GM19372 (cell line): ENCODE measurements at regions not wholly inside any gene's neighbourhood (a gene's known extent, or its start where the extent isn't known, plus 50 kb on each side); places are given as distances from the start of the nearest gene placed in this dataset.

Source experiments
- ATAC-seq: cut with Tn5 transposase; IDR thresholded peaks from one replicate; pipeline ENCODE4 v1.9.1; 2021; ENCODE audit warnings: mild to moderate bottlenecking, low read depth, moderate library complexity; ENCODE audit not compliant: unreplicated experiment

GRCh38 chr2:168371273-168372019 is 84.6 kb upstream of the CERS6 start:
- ATAC-seq = peak; percentile 88

GRCh38 chr2:168373468-168373867 is 82.6 kb upstream of the CERS6 start:
- ATAC-seq = no peak

DNA sequence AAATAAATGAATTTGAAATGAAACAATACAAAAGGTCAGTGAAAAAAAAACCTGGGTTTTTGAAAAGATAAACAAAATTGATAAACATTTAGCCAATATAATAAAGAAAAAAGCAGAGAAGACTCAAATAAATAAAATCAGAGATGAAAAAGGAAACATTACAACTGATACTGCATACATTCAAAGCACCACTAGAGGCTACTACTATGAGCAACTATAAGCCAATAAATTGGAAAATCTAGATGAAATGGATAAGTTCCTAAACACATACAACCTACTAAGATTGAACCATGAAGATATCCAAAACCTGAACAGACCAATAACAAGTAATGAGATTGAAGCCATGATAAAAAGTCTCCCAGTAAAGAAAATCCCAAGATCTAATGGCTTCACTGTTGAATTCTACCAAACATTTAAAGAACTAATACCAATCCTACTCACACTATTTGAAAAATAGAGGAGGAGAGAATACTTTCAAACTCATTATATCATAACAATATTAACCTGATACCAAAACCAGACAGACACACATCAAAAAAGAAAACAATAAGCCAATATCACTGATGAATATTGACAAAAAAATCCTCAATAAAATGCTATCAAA is 80.8 kb upstream of the CERS6 start:
- no peak for ATAC-seq

DNA sequence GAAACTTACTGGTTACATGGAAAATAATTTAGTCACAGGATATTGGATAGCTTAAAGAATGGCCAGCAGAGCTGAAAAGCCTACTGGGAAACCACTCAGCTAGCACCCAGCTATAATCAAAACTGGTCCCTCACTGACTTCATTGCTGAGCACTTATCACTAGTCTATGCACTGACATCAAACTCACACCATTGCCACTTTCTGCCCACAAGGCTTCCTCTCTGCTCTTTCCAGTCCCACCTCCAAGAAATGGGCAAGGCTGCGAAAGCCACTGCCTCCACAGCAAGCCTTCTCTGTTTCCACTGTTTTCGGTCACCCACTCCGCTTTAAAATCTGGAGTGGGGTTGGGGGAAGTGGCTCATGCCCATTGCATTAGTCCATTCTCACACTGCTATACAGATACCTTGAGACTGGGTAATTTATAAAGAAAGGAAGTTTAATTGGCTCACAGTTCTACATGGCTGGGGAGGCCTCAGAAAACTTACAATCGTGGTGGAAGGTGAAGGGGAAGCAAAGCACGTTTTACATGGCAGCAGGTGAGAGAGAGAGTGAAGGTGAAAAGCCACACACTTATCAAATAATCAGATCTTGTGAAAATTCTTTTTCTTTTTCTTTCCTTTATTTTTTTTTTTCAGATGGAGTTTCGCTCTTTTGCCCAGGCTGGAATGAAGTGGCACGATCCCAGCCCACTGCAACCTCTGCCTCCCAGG is 77.0 kb upstream of the CERS6 start:
- ATAC-seq = no peak

GRCh38 chr2:168380500-168380899 is 75.6 kb upstream of the CERS6 start:
- ATAC-seq = no peak

GRCh38 chr2:168392024-168392423 is 64.0 kb upstream of the CERS6 start:
- ATAC-seq = no peak

GRCh38 chr2:168392797-168393196 is 63.3 kb upstream of the CERS6 start:
- ATAC-seq = no peak

DNA sequence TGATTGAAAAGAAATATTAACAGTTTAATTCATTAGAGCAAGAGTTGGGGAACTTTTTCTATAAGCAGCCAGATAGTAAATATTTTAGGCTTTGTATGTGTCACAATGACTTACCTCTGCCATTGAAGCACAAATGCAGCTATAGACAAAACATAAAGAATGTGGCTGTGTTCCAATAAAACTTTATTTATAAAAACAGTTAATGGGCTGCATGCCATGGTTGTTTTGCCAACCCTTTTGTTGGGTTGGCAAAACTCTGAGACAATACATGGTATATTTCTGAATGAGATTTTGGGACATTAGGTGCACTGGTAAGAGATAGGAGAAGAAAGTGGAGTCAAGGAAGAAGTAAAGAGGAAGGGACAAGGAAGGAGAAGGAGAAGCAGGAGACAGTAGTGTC is 61.8 kb upstream of the CERS6 start:
- ATAC-seq = no peak

DNA sequence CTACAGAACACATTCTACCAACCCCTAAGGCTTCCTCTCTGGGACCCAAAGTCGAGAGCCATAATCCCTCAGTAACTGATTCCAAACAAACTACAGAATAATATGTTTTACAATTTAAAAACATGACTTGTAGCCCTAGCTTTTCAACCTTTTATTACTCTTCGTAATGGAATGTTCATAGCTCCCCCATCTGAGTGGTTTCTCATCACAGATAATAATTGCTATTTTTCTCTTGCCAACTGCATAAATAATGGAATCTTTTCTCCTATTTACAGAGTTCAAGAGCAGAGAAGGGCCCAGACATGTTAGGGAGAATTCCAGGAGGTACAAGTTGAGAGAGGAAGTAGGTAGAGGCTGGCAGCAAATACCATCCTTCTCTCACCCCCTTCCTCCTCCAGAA is 59.9 kb upstream of the CERS6 start:
- ATAC-seq = no peak

DNA sequence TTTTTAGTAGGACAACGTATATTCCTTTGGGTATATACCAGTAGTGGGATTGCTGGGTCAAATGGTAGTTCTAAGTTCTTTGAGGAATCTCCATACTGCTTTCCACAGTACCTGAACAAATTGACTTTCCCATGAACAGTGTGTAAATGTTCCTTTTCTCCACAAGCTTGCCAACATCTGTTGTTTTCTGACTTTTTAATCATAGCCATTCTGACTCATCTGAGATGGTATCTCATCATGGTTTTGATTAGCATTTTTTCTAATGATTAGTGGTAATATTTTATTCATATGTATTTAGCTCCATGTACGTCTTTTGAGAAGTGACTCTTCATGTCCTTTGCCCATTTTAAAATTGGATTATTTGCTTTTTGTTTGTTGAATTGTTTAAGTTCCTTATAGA is 58.4 kb upstream of the CERS6 start:
- no peak for ATAC-seq

DNA sequence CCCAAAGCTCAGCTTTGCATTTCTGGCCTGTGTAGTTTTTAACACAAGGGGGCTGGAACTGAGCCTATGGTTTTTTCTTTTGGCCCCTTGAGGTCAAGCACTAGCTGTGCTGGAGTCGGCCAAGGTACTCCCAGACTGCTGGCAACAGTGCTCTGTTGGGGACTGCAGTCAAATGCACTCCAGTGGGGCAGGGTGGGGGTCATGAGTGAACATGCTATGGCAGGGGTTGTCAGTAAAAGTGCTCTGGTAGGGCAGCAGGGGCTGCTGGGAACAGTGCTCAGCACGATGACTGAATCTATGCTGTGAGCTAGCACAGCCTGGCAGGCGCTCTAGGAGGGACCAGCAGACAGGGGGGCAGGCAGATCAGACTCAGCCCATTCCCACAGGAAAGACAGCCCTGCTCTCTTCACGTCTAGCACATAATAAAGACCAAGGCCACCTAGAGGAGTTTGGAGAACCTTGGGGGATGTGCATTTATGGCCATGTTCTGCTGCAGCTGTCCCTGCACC is 55.0 kb upstream of the CERS6 start:
- ATAC-seq = no peak

DNA sequence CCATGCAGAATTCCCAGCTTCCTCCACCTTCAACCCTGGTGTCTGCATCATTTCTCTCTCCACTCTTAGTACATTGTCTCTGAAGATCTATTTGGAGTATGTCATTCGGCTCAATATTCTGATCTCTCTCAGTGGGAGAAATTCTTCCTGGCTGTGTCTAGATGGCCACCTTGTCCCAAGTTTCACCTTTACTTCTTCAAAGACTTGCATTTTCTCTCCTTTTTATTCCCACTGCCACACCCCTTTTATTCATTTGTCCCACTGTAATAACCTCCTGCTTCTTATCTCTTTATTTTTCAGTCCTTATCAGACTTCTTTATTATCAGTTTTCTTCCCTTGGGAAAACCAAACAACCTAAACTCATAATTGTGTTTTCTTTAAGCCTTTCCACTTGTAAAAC is 54.3 kb upstream of the CERS6 start:
- ATAC-seq = no peak

- ATAC-seq = no peak
Measured at GRCh38 chr2:168402531-168402930, 53.5 kb upstream of the CERS6 start.

DNA sequence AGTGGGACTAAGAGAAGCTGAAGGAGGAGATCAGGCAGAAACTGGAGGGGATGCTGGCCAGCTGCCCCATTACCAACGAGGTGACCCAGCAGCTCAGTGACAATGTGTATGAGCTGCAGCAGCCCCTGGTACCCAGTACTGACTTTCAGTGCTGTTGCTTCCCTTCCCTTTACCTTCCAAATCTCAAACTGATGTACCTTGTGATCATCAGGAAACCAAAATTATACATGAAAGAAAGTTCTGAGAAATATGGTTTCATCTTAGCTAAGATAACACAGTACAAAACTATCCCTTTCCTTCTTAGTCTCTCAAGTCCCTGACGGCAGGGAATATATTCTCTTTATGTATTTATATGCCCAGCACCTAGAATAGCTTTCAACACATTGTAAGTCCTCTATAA is 52.3 kb upstream of the CERS6 start:
- ATAC-seq = no peak

DNA sequence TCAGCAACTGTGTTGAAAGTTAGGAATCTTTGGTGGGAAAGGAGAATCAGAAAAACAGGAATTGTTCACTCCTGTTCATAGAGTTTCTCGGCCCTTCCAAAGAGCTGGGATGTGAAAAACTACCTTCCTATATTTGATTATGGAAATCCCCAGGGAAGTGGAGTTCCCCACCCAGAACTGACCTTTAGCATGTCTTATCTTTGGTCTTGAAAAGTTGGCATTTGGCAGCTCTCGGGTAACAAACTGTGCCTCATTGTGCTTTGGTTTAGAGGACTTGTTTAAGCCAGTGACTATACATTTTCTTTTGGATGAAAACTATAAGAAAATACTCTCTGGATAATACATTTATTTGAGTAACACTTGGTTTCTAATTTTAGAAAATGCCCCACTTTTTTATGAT is 51.3 kb upstream of the CERS6 start:
- ATAC-seq = no peak
